GM12891 (cell line): ENCODE measurements at regions not wholly inside any gene's neighbourhood (a gene's known extent, or its start where the extent isn't known, plus 50 kb on each side); places are given as distances from the start of the nearest gene placed in this dataset.

Experiments
- PAX5 ChIP-seq: IDR thresholded peaks from 2 replicates; pipeline ENCODE4 v1.6.1; 2011; ENCODE audit warnings: low read length, moderate library complexity, mild to moderate bottlenecking; ENCODE audit not compliant: insufficient read depth, severe bottlenecking
- POLR2A ChIP-seq: IDR thresholded peaks from 2 replicates; pipeline ENCODE4 v1.6.1; 2011; ENCODE audit warnings: low read depth, low read length, control low read depth
- POLR2AphosphoS5 ChIP-seq: IDR thresholded peaks from 2 replicates; pipeline ENCODE4 v1.6.1; 2011; ENCODE audit warnings: low read depth, low read length, control low read depth
- POU2F2 ChIP-seq: IDR thresholded peaks from 2 replicates; pipeline ENCODE4 v1.6.1; 2011; ENCODE audit warnings: low read depth, mild to moderate bottlenecking, control low read depth, low read length, moderate library complexity
- SPI1 ChIP-seq: IDR thresholded peaks from 2 replicates; pipeline ENCODE4 v1.6.1; 2011; ENCODE audit warnings: low read depth, low read length, control low read depth
- TAF1 ChIP-seq: IDR thresholded peaks from 2 replicates; pipeline ENCODE4 v1.6.1; 2011; ENCODE audit warnings: low read depth, low read length, control low read depth

GRCh38 chr7:136266457-136266856 lies 289.3 kb upstream of the MTPN start:
- TF ChIP-seq POLR2A (no peak), POLR2AphosphoS5 (no peak), TAF1 (no peak), PAX5 (no peak), POU2F2 (no peak), SPI1 (no peak)
